ENCODE measurements at regions not wholly inside any gene's neighbourhood (a gene's known extent, or its start where the extent isn't known, plus 50 kb on each side); places are given as distances from the start of the nearest gene placed in this dataset.

DNA sequence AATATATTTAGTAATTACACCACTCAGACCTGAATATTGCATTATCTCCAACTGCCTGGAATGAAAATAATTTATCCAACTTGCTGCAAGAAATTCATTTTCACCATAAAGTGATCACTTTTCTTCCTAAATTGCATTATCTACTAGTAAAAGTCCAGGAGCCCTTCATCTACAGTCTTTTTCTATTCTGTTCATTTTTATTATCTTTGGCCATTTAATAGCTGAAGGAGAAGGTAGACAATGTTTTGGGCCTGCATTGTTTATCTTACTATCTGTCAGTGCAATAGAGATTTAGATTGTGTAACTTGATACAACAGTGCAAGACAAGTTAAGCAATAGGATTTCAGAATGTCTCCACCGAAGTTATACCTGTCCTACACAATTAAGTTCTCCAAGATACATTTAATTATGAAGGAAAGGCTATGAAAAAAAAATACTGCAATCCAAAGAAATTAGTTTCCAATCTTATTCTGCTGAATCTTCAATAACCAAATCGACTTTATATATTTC lies 1339.7 kb upstream of the CDH6 start:
- Histone ChIP-seq H2AFZ (ENCODE audit: low read length) (no peak overlapping the region), H3K4me2 (ENCODE audit: low read length) (no peak overlapping the region), H3K27ac (ENCODE audit: low read depth, low read length, poor library complexity, severe bottlenecking) (no peak overlapping the region), H3K36me3 (ENCODE audit: insufficient read depth, low read length) (no peaks in the 10 kb centered on the region), H3K9me3 (ENCODE audit: low read length) (no peaks in the 10 kb centered on the region; the same call in 1 of the 2 replicates), H4K20me1 (ENCODE audit: insufficient read depth, low read length) (no peaks in the 10 kb centered on the region), H3K9me2 (ENCODE audit: insufficient read depth, low read length) (no peaks in the 10 kb centered on the region), H3K4me1 (ENCODE audit: insufficient read depth, low read length, poor library complexity, severe bottlenecking) (no peaks in the 10 kb centered on the region), H3K79me2 (ENCODE audit: insufficient read depth, low read depth, low read length) (no peaks in the 10 kb centered on the region), H3K4me3 (ENCODE audit: low read depth, low read length, poor library complexity, severe bottlenecking) (no peak overlapping the region)
- no TSS peak for BruUV-seq (replicated peaks)
- intact Hi-C loops (cut with micrococcal nuclease; ENCODE audit: unreplicated experiment): no loop called here
- TF ChIP-seq, protein P1, sequence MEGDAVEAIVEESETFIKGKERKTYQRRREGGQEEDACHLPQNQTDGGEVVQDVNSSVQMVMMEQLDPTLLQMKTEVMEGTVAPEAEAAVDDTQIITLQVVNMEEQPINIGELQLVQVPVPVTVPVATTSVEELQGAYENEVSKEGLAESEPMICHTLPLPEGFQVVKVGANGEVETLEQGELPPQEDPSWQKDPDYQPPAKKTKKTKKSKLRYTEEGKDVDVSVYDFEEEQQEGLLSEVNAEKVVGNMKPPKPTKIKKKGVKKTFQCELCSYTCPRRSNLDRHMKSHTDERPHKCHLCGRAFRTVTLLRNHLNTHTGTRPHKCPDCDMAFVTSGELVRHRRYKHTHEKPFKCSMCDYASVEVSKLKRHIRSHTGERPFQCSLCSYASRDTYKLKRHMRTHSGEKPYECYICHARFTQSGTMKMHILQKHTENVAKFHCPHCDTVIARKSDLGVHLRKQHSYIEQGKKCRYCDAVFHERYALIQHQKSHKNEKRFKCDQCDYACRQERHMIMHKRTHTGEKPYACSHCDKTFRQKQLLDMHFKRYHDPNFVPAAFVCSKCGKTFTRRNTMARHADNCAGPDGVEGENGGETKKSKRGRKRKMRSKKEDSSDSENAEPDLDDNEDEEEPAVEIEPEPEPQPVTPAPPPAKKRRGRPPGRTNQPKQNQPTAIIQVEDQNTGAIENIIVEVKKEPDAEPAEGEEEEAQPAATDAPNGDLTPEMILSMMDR (conservative IDR thresholded peaks at IDR 0.05; ENCODE audit: low read length): no peak
- TF ChIP-seq EZH2phosphoT487 (IDR thresholded peaks at IDR 0.05; ENCODE audit: borderline replicate concordance, low read depth, low read length): no peak
- CTCF ChIA-PET (ENCODE audit: unreplicated experiment): no interaction called here
- DNase-seq (ENCODE audit: low spot score): no peak
- POLR2A ChIA-PET: no interaction called here

DNA sequence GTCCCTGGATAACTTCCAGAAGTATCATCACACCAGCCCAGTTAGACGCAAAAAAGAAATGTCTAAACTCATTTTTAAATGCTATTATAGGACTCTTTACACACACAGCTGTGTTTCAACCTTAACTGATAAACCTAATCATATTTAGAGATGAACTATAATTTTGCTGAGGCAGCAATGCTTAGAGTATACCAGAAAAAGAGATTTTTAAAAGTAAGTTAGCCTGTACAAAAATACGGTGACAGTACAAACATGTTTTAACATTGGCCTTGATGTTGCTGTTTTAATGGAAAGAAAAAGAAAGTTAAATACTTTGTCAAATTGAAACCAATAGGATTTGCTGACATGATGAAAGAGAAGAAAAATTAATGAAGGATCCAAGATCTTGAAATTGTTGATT lies 1341.2 kb upstream of the CDH6 start:
- Histone ChIP-seq H3K36me3 (ENCODE audit: insufficient read depth, low read length) (no peaks in the 10 kb centered on the region), H3K79me2 (ENCODE audit: insufficient read depth, low read depth, low read length) (no peaks in the 10 kb centered on the region), H3K9me3 (ENCODE audit: low read length) (no peaks in the 10 kb centered on the region; the same call in 1 of the 2 replicates), H3K9me2 (ENCODE audit: insufficient read depth, low read length) (no peaks in the 10 kb centered on the region), H3K27ac (ENCODE audit: low read depth, low read length, poor library complexity, severe bottlenecking) (no peak overlapping the region), H3K4me2 (ENCODE audit: low read length) (no peak overlapping the region), H3K4me1 (ENCODE audit: insufficient read depth, low read length, poor library complexity, severe bottlenecking) (no peaks in the 10 kb centered on the region), H3K4me3 (ENCODE audit: low read depth, low read length, poor library complexity, severe bottlenecking) (no peak overlapping the region), H2AFZ (ENCODE audit: low read length) (no peak overlapping the region), H4K20me1 (ENCODE audit: insufficient read depth, low read length) (no peaks in the 10 kb centered on the region)
- intact Hi-C loops (cut with micrococcal nuclease; ENCODE audit: unreplicated experiment): no loop called here
- no peak for TF ChIP-seq EZH2phosphoT487 (IDR thresholded peaks at IDR 0.05; ENCODE audit: borderline replicate concordance, low read depth, low read length)
- TF ChIP-seq, protein P1 (conservative IDR thresholded peaks at IDR 0.05; ENCODE audit: low read length): no peak
- CTCF ChIA-PET (ENCODE audit: unreplicated experiment): no interaction called here
- no TSS peak for BruUV-seq (replicated peaks)
- POLR2A ChIA-PET: no interaction called here
- DNase-seq (ENCODE audit: low spot score): no peak

DNA sequence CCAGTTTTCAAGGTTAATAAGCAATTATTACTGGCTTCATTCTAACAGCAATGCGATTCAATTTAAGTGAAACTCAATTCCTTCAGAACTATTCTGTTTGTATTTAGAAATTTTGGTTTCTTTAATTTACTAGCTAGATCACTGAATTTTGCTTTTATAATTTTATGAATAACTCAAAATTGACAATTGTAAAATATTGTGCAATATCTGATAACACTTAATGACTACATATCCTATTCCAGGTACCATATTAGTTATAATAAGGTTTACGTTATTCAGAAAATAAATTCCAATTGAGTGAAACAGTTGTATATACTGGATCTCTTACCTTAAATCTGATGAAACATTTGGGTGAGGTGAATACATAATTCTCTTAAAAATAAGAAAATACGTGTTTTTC lies 1348.3 kb upstream of the CDH6 start:
- no peaks in the 10 kb centered on the region for H3K4me1 ChIP-seq (ENCODE audit: insufficient read depth, low read length, poor library complexity, severe bottlenecking)
- no peak overlapping the region for H3K4me2 ChIP-seq (ENCODE audit: low read length)
- H3K9me2 ChIP-seq (ENCODE audit: insufficient read depth, low read length): no peaks in the 10 kb centered on the region
- H4K20me1 ChIP-seq (ENCODE audit: insufficient read depth, low read length): no peaks in the 10 kb centered on the region
- DNase-seq (ENCODE audit: low spot score): no peak
- no TSS peak for BruUV-seq (replicated peaks)
- H2AFZ ChIP-seq (ENCODE audit: low read length): no peak overlapping the region
- TF ChIP-seq EZH2phosphoT487 (IDR thresholded peaks at IDR 0.05; ENCODE audit: borderline replicate concordance, low read depth, low read length): no peak
- TF ChIP-seq, protein P1 (conservative IDR thresholded peaks at IDR 0.05; ENCODE audit: low read length): no peak
- H3K36me3 ChIP-seq (ENCODE audit: insufficient read depth, low read length): no peaks in the 10 kb centered on the region
- H3K79me2 ChIP-seq (ENCODE audit: insufficient read depth, low read depth, low read length): no peaks in the 10 kb centered on the region
- POLR2A ChIA-PET: interaction anchor here (0.8 kb wide), 2 partner anchors 52 to 79 kb away, joined by 3 to 5 read pairs; no protein-coding TSS in a partner anchor
- H3K4me3 ChIP-seq (ENCODE audit: low read depth, low read length, poor library complexity, severe bottlenecking): no peak overlapping the region
- peaks cover 5% of the 10 kb centered on the region; the same call in 1 of the 2 replicates for H3K9me3 ChIP-seq (ENCODE audit: low read length)
- CTCF ChIA-PET (ENCODE audit: unreplicated experiment): no interaction called here
- intact Hi-C loops (cut with micrococcal nuclease; ENCODE audit: unreplicated experiment): no loop called here
- no peak overlapping the region for H3K27ac ChIP-seq (ENCODE audit: low read depth, low read length, poor library complexity, severe bottlenecking)

Data from OCI-LY7 (cell line).